ENCODE measurements at regions not wholly inside any gene's neighbourhood (a gene's known extent, or its start where the extent isn't known, plus 50 kb on each side); places are given as distances from the start of the nearest gene placed in this dataset.

- no peaks in the 10 kb centered on the region for H4K20me1 ChIP-seq (ENCODE audit: control insufficient read depth, extremely low read depth, insufficient read depth, low read length)
- no peak overlapping the region for H3K4me3 ChIP-seq (replicated peaks in 1 of 4; ENCODE audit: control extremely low read depth in 1 of 4, insufficient read depth in 1 of 4, low read depth in 3 of 4, low read length in 4 of 4)
- no peak overlapping the region for H3K9ac ChIP-seq (ENCODE audit: insufficient read depth, low read length)
- DNase-seq (ENCODE audit: low read depth in 2 of 2) = no peak
- H3K27me3 ChIP-seq (ENCODE audit: control insufficient read depth, insufficient read depth, low read length) = no peaks in the 10 kb centered on the region
- no peaks in the 10 kb centered on the region for H3K79me2 ChIP-seq (ENCODE audit: control insufficient read depth, insufficient read depth, low read length)
- TF ChIP-seq EZH2 (IDR thresholded peaks at IDR 0.05; ENCODE audit: low read length, missing control alignments) (no peak), CTCF (conservative IDR thresholded peaks at IDR 0.05 in 1 of 2, IDR thresholded peaks at IDR 0.05 in 1 of 2; ENCODE audit: low read depth in 1 of 2, low read length in 2 of 2) (no peak)
- H3K4me2 ChIP-seq (ENCODE audit: extremely low read depth, insufficient read depth, low read length) = no peak overlapping the region
- H3K36me3 ChIP-seq (ENCODE audit: control insufficient read depth, insufficient read depth, low read length) = no peaks in the 10 kb centered on the region
- H3K4me1 ChIP-seq (ENCODE audit: control insufficient read depth, extremely low read depth, insufficient read depth, low read length) = no peaks in the 10 kb centered on the region
- no peaks in the 10 kb centered on the region for H3K9me3 ChIP-seq (ENCODE audit: control insufficient read depth, insufficient read depth, low read depth, low read length)
- H2AFZ ChIP-seq (ENCODE audit: low read length) = no peak overlapping the region
- H3K27ac ChIP-seq (ENCODE audit: insufficient read depth, low read length) = no peak overlapping the region
Measured at GRCh38 chr14:43475757-43476156, 1031.3 kb downstream of the FSCB start.

GRCh38 chr14:43471595-43471994, 1035.5 kb downstream of the FSCB start:
- Histone ChIP-seq H3K27me3 (ENCODE audit: control insufficient read depth, insufficient read depth, low read length) (no peaks in the 10 kb centered on the region), H2AFZ (ENCODE audit: low read length) (no peak overlapping the region), H4K20me1 (ENCODE audit: control insufficient read depth, extremely low read depth, insufficient read depth, low read length) (no peaks in the 10 kb centered on the region), H3K4me1 (ENCODE audit: control insufficient read depth, extremely low read depth, insufficient read depth, low read length) (no peaks in the 10 kb centered on the region), H3K4me3 (replicated peaks in 1 of 4; ENCODE audit: control extremely low read depth in 1 of 4, insufficient read depth in 1 of 4, low read depth in 3 of 4, low read length in 4 of 4) (no peak overlapping the region), H3K9me3 (ENCODE audit: control insufficient read depth, insufficient read depth, low read depth, low read length) (no peaks in the 10 kb centered on the region), H3K27ac (ENCODE audit: insufficient read depth, low read length) (no peak overlapping the region), H3K36me3 (ENCODE audit: control insufficient read depth, insufficient read depth, low read length) (no peaks in the 10 kb centered on the region), H3K79me2 (ENCODE audit: control insufficient read depth, insufficient read depth, low read length) (no peaks in the 10 kb centered on the region), H3K4me2 (ENCODE audit: extremely low read depth, insufficient read depth, low read length) (no peak overlapping the region), H3K9ac (ENCODE audit: insufficient read depth, low read length) (no peak overlapping the region)
- no peak for DNase-seq (ENCODE audit: low read depth in 2 of 2)
- TF ChIP-seq EZH2 (IDR thresholded peaks at IDR 0.05; ENCODE audit: low read length, missing control alignments) (no peak), CTCF (conservative IDR thresholded peaks at IDR 0.05 in 1 of 2, IDR thresholded peaks at IDR 0.05 in 1 of 2; ENCODE audit: low read depth in 1 of 2, low read length in 2 of 2) (no peak)

GRCh38 chr14:43464968-43465367, 1042.1 kb downstream of the FSCB start:
- no peak overlapping the region for H2AFZ ChIP-seq (ENCODE audit: low read length)
- H3K36me3 ChIP-seq (ENCODE audit: control insufficient read depth, insufficient read depth, low read length) = no peaks in the 10 kb centered on the region
- DNase-seq (ENCODE audit: low read depth in 2 of 2) = peak in 1 of 2 donors; percentile 16
- H3K4me3 ChIP-seq (replicated peaks in 1 of 4; ENCODE audit: control extremely low read depth in 1 of 4, insufficient read depth in 1 of 4, low read depth in 3 of 4, low read length in 4 of 4) = no peak overlapping the region
- no peaks in the 10 kb centered on the region for H3K4me1 ChIP-seq (ENCODE audit: control insufficient read depth, extremely low read depth, insufficient read depth, low read length)
- H3K9ac ChIP-seq (ENCODE audit: insufficient read depth, low read length) = no peak overlapping the region
- H3K27me3 ChIP-seq (ENCODE audit: control insufficient read depth, insufficient read depth, low read length) = no peaks in the 10 kb centered on the region
- no peak overlapping the region for H3K27ac ChIP-seq (ENCODE audit: insufficient read depth, low read length)
- TF ChIP-seq CTCF (conservative IDR thresholded peaks at IDR 0.05 in 1 of 2, IDR thresholded peaks at IDR 0.05 in 1 of 2; ENCODE audit: low read depth in 1 of 2, low read length in 2 of 2) (no peak), EZH2 (IDR thresholded peaks at IDR 0.05; ENCODE audit: low read length, missing control alignments) (no peak)
- H3K9me3 ChIP-seq (ENCODE audit: control insufficient read depth, insufficient read depth, low read depth, low read length) = no peaks in the 10 kb centered on the region
- no peaks in the 10 kb centered on the region for H3K79me2 ChIP-seq (ENCODE audit: control insufficient read depth, insufficient read depth, low read length)
- H4K20me1 ChIP-seq (ENCODE audit: control insufficient read depth, extremely low read depth, insufficient read depth, low read length) = no peaks in the 10 kb centered on the region
- H3K4me2 ChIP-seq (ENCODE audit: extremely low read depth, insufficient read depth, low read length) = no peak overlapping the region
